HG03175 (cell line): ENCODE measurements at regions not wholly inside any gene's neighbourhood (a gene's known extent, or its start where the extent isn't known, plus 50 kb on each side); places are given as distances from the start of the nearest gene placed in this dataset.

Experiments used
- ATAC-seq: cut with Tn5 transposase; IDR thresholded peaks from one replicate; pipeline ENCODE4 v1.9.1; 2021; ENCODE audit warnings: mild to moderate bottlenecking, moderate library complexity; ENCODE audit not compliant: unreplicated experiment

GRCh38 chr1:4500441-4500840 lies 154.0 kb upstream of the AJAP1 start:
- no peak for ATAC-seq

- no peak for ATAC-seq
Measured at GRCh38 chr1:4506591-4506990, 147.8 kb upstream of the AJAP1 start.

GRCh38 chr1:4509206-4509605 lies 145.2 kb upstream of the AJAP1 start:
- ATAC-seq: no peak

- no peak for ATAC-seq
Measured at GRCh38 chr1:4510276-4510691, 144.1 kb upstream of the AJAP1 start.

GRCh38 chr1:4511374-4511773 lies 143.0 kb upstream of the AJAP1 start:
- ATAC-seq: no peak

- no peak for ATAC-seq
Measured at GRCh38 chr1:4512636-4513035, 141.8 kb upstream of the AJAP1 start.

GRCh38 chr1:4513685-4514084 lies 140.7 kb upstream of the AJAP1 start:
- ATAC-seq: no peak

GRCh38 chr1:4515727-4516289 lies 138.6 kb upstream of the AJAP1 start:
- ATAC-seq: no peak

GRCh38 chr1:4516596-4516995 lies 137.8 kb upstream of the AJAP1 start:
- no peak for ATAC-seq

GRCh38 chr1:4517186-4517954 lies 137.0 kb upstream of the AJAP1 start:
- ATAC-seq: no peak

- no peak for ATAC-seq
Measured at GRCh38 chr1:4518621-4519020, 135.8 kb upstream of the AJAP1 start.

- ATAC-seq: no peak
Measured at GRCh38 chr1:4519954-4520353, 134.5 kb upstream of the AJAP1 start.

GRCh38 chr1:4523551-4523950 lies 130.9 kb upstream of the AJAP1 start:
- ATAC-seq: no peak

- no peak for ATAC-seq
Measured at GRCh38 chr1:4526747-4527146, 127.7 kb upstream of the AJAP1 start.

- no peak for ATAC-seq
Measured at GRCh38 chr1:4527819-4528218, 126.6 kb upstream of the AJAP1 start.

GRCh38 chr1:4528590-4528989 lies 125.8 kb upstream of the AJAP1 start:
- no peak for ATAC-seq

GRCh38 chr1:4529446-4530165 lies 124.8 kb upstream of the AJAP1 start:
- no peak for ATAC-seq

GRCh38 chr1:4530166-4530785 lies 124.1 kb upstream of the AJAP1 start:
- ATAC-seq: no peak

GRCh38 chr1:4531842-4532241 lies 122.6 kb upstream of the AJAP1 start:
- no peak for ATAC-seq

- ATAC-seq: no peak
Measured at GRCh38 chr1:4532656-4533055, 121.8 kb upstream of the AJAP1 start.

GRCh38 chr1:4546911-4547310 lies 107.5 kb upstream of the AJAP1 start:
- ATAC-seq: no peak

- ATAC-seq: no peak
Measured at GRCh38 chr1:4549930-4550329, 104.5 kb upstream of the AJAP1 start.
